Thoracic aorta (tissue), 2 donors: ENCODE measurements at regions not wholly inside any gene's neighbourhood (a gene's known extent, or its start where the extent isn't known, plus 50 kb on each side); places are given as distances from the start of the nearest gene placed in this dataset.

Source experiments
- ATAC-seq: fragments of 150-250 bp; one replicate; pipeline ENCODE4 v1.8.0; 2017; ENCODE audit warnings: low read depth; ENCODE audit not compliant: insufficient number of reproducible peaks, low FRiP score
- DNase-seq: peaks from one replicate; pipeline ENCODE4 v3.0.0-alpha.2; 2020; ENCODE audit warnings: low spot score
- H3K27ac ChIP-seq, 2 donors: fragments of 200-600 bp; sonication (generic); 1 replicate in 1 of 2; 2 replicates in 1 of 2; pipeline ENCODE4 v1.5.1; 2016; ENCODE audit warnings: mild to moderate bottlenecking in 2 of 2, moderate library complexity in 2 of 2
- H3K27me3 ChIP-seq: fragments of 200-600 bp; sonication (generic); replicated peaks from 2 replicates; pipeline ENCODE4 v1.6.0; 2016; ENCODE audit warnings: mild to moderate bottlenecking; ENCODE audit not compliant: insufficient read depth
- H3K36me3 ChIP-seq: fragments of 200-600 bp; sonication (generic); one replicate; pipeline ENCODE4 v1.5.1; 2016
- H3K4me1 ChIP-seq, 2 donors: fragments of 200-600 bp; sonication (generic); 1 replicate in 1 of 2; 2 replicates in 1 of 2; pipeline versions ENCODE4 v1.5.1 to v1.6.0; 2016; ENCODE audit warnings: low read depth in 2 of 2, mild to moderate bottlenecking in 1 of 2; ENCODE audit not compliant: control insufficient read depth in 1 of 2
- H3K4me3 ChIP-seq: fragments of 200-600 bp; sonication (generic); 2 replicates; pipeline ENCODE4 v1.5.1; 2016; ENCODE audit warnings: mild to moderate bottlenecking
- H3K9me3 ChIP-seq: fragments of 200-600 bp; sonication (generic); 2 replicates; pipeline ENCODE4 v1.5.1; 2016
- TF ChIP-seq, protein P1 (sequence below): fragments of 200-600 bp; sonication (generic); IDR thresholded peaks from one replicate; pipeline ENCODE4 v1.5.1; 2019; ENCODE audit warnings: antibody characterized with exemption

DNA sequence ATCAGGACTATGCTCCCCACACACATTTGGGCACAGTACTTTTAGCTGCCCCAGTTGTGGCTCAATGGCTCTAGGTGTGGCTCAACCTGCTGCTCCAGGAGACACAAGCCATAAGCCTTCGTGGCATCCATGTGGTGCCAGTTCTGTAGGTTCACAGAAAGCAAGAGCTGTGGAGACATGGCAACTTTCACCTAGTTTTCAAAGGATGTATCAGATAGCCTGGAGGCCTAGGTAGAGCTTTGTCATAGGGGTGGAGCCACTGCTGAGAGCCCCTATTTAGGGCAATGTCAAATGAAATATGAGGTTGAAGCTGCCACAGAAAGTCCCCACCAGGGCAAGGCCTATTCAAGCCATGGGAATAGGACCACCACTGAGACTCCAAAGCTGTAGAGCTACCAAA lies 210.5 kb downstream of the LMO4 start:
- Histone ChIP-seq H3K36me3 (no peaks in the 10 kb centered on the region), H3K27me3 (no peaks in the 10 kb centered on the region), H3K4me1 (no peaks in the 10 kb centered on the region), H3K27ac (no peak overlapping the region), H3K4me3 (no peak overlapping the region), H3K9me3 (peaks cover 12% of the 10 kb centered on the region)
- DNase-seq (no peak), ATAC-seq (no peak)
- TF ChIP-seq, protein P1, sequence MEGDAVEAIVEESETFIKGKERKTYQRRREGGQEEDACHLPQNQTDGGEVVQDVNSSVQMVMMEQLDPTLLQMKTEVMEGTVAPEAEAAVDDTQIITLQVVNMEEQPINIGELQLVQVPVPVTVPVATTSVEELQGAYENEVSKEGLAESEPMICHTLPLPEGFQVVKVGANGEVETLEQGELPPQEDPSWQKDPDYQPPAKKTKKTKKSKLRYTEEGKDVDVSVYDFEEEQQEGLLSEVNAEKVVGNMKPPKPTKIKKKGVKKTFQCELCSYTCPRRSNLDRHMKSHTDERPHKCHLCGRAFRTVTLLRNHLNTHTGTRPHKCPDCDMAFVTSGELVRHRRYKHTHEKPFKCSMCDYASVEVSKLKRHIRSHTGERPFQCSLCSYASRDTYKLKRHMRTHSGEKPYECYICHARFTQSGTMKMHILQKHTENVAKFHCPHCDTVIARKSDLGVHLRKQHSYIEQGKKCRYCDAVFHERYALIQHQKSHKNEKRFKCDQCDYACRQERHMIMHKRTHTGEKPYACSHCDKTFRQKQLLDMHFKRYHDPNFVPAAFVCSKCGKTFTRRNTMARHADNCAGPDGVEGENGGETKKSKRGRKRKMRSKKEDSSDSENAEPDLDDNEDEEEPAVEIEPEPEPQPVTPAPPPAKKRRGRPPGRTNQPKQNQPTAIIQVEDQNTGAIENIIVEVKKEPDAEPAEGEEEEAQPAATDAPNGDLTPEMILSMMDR = no peak

DNA sequence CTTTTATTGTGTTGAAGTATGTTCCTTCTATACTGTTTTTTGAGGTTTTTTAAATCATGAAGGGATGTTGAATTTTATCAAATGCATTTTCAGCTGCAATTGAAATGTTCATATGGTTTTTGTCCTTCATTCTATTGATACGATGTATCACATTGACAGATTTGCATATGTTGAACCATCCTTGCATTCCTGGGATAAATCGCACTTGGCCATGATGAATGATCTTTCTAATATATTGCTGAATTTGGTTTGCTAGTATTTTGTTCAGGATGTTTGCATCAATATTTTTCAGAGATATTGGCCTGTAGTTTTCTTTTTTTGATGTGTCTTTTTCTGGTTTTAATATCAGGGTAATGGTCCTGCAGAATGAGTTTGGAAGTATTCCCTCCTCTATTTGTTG lies 214.0 kb downstream of the LMO4 start:
- Histone ChIP-seq H3K4me1 (no peaks in the 10 kb centered on the region), H3K36me3 (no peaks in the 10 kb centered on the region), H3K27me3 (no peaks in the 10 kb centered on the region), H3K27ac (no peak overlapping the region), H3K4me3 (no peak overlapping the region), H3K9me3 (peaks cover 21% of the 10 kb centered on the region)
- ATAC-seq = no peak
- no peak for DNase-seq
- TF ChIP-seq, protein P1 = no peak

DNA sequence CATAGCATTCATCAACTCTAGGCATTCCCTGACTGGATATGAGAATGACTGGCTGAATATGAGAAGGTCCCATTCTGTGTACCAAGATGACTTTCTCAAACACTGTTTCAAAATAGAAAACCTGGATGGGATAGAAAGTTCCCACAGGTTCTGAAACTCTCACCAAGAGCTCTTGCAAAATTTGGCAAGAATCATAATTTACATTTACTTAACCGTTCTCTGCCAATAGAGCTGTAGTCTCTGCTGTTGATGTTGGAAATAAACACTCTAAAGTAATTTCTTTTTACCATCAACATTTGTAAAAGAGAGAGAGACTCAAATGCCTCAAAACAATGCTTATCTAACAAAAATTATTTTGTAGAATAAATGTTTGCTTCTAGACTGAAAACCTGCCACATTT lies 221.1 kb downstream of the LMO4 start:
- TF ChIP-seq, protein P1 = no peak
- H3K4me1 ChIP-seq = peaks cover 0 to 8% of the 10 kb centered on the region in 2 donors
- peaks cover 7% of the 10 kb centered on the region for H3K9me3 ChIP-seq
- H3K36me3 ChIP-seq = no peaks in the 10 kb centered on the region
- ATAC-seq (no peak), DNase-seq (no peak)
- no peaks in the 10 kb centered on the region for H3K27me3 ChIP-seq
- no peak overlapping the region for H3K27ac ChIP-seq
- H3K4me3 ChIP-seq = no peak overlapping the region

DNA sequence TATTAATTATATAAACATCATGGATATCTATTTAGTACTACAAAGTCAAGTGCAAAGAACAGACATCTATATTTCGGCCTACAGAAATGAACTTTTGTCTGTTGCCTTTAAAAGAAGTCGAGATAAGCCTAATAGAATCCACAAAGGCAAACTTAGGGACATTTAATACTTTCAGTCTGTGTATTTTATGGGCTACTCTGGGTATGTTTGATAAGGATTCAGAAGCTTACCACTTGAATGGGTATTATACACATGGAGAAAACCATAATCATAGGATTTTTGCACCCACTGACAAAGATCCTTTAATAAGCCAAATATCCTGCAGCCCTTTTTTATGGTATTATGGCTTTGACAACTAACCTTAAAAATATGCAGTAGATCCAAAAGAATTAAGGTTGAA lies 224.8 kb downstream of the LMO4 start:
- no peak overlapping the region for H3K27ac ChIP-seq
- ATAC-seq (no peak), DNase-seq (no peak)
- TF ChIP-seq, protein P1 = no peak
- no peaks in the 10 kb centered on the region for H3K9me3 ChIP-seq
- no peaks in the 10 kb centered on the region for H3K36me3 ChIP-seq
- H3K4me1 ChIP-seq = peaks cover 0 to 8% of the 10 kb centered on the region in 2 donors
- no peaks in the 10 kb centered on the region for H3K27me3 ChIP-seq
- no peak overlapping the region for H3K4me3 ChIP-seq

DNA sequence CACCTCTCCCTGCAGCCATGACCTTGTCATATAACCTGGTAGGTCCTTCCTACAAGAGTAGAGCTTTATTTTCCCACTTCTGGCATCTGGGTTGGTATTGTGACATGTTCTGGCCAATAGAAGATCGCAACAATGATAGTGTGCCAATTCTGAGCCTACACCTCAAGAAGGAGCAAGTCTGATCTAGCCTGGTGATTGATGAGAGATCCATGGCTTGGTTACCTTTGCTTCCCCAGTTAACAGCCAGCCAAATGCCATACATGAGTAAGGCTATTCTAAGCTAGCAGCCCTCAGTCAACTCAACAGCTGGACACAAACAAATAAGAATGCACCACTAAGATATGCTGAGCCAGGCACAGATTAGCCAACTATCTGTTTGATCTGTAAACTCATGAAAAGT lies 226.7 kb downstream of the LMO4 start:
- ATAC-seq = no peak

More for the DNA sequence above, 226.7 kb downstream of the LMO4 start:
- TF ChIP-seq, protein P1 = no peak
- Histone ChIP-seq H3K36me3 (no peaks in the 10 kb centered on the region), H3K27ac (no peak overlapping the region), H3K4me3 (no peak overlapping the region), H3K9me3 (no peaks in the 10 kb centered on the region), H3K27me3 (no peaks in the 10 kb centered on the region), H3K4me1 (peaks cover 0 to 4% of the 10 kb centered on the region in 2 donors)
- DNase-seq = no peak
